Spleen (tissue), 7 donors: ENCODE measurements at regions not wholly inside any gene's neighbourhood (a gene's known extent, or its start where the extent isn't known, plus 50 kb on each side); places are given as distances from the start of the nearest gene placed in this dataset.

Experiments
- POLR2A ChIP-seq, 3 donors: fragments of 450-650 bp; IDR thresholded peaks; one replicate each; pipeline ENCODE4 v1.5.1; 2017; ENCODE audit warnings: antibody characterized with exemption in 3 of 3, mild to moderate bottlenecking in 1 of 3
- POLR2AphosphoS5 ChIP-seq, 3 donors: sonication (generic); formaldehyde crosslinking; IDR thresholded peaks; one replicate each; pipeline ENCODE4 v1.5.1; 2017; ENCODE audit warnings: antibody characterized with exemption in 3 of 3
- TF ChIP-seq, protein P1 (sequence below), 11 experiments: fragments of 200-600 bp in 7 of 11; fragments of 450-650 bp in 4 of 11; sonication (generic) in 4 of 11; IDR thresholded peaks in 8 of 11; conservative IDR thresholded peaks in 3 of 11; 1 replicate in 7 of 11; 2 replicates in 4 of 11; pipeline versions ENCODE4 v1.4.0 to v1.8.0; 2016 to 2021; ENCODE audit warnings: antibody characterized with exemption in 11 of 11, inconsistent platforms in 4 of 11, mild to moderate bottlenecking in 1 of 11
- donor health status: DM: no; HTN: no; CAD: no; lungs with moderate emphysema.
- donor health status: DM: no; HTN: no; CAD: no.
- donor health status: DM: no; HTN: no; CAD: no.

- TF ChIP-seq, protein P1, sequence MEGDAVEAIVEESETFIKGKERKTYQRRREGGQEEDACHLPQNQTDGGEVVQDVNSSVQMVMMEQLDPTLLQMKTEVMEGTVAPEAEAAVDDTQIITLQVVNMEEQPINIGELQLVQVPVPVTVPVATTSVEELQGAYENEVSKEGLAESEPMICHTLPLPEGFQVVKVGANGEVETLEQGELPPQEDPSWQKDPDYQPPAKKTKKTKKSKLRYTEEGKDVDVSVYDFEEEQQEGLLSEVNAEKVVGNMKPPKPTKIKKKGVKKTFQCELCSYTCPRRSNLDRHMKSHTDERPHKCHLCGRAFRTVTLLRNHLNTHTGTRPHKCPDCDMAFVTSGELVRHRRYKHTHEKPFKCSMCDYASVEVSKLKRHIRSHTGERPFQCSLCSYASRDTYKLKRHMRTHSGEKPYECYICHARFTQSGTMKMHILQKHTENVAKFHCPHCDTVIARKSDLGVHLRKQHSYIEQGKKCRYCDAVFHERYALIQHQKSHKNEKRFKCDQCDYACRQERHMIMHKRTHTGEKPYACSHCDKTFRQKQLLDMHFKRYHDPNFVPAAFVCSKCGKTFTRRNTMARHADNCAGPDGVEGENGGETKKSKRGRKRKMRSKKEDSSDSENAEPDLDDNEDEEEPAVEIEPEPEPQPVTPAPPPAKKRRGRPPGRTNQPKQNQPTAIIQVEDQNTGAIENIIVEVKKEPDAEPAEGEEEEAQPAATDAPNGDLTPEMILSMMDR (IDR thresholded peaks at IDR 0.05 in 8 of 11, conservative IDR thresholded peaks at IDR 0.05 in 3 of 11): no peak
- no peak for TF ChIP-seq POLR2A (IDR thresholded peaks at IDR 0.05)
- no peak for TF ChIP-seq POLR2AphosphoS5 (IDR thresholded peaks at IDR 0.05)
Observed at GRCh38 chr22:27574651-27575050, 226.9 kb downstream of the MN1 start.
